ENCODE measurements at regions not wholly inside any gene's neighbourhood (a gene's known extent, or its start where the extent isn't known, plus 50 kb on each side); places are given as distances from the start of the nearest gene placed in this dataset.
A peak's percentile ranks its signal among the peaks of the same experiment; 100 is the strongest.

DNA sequence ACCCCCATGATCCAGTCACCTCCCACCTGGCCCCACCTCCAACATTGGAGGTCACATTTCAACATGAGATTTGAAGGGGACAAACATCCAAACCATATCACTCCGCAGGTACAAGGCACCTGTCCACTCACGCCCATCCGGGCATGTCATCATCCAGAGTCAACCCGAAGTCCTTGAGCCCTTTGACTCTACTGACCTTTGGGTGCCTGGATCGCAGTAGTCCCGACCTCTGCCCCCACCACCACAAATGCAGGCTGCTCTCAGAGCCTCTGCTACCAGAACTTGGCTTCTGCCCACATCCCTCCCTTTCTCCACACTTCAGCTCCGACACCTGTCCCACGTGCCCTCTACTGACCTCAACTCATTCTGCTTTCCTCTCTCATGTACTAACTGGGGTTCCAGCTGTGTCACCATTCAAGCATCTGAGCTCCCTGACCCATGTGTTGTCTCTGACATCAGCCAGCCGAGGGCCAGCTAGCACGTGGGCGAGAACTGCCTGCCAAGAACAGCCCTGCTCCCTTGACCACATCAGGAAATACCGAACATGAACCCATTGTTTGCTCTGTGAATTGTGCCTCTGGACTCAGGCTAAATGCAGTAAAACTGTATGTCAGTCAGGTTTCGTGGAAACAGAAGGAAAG is 498.3 kb upstream of the SULF2 start:
- H3K4me1 ChIP-seq (ENCODE audit: control insufficient read depth in 2 of 3, insufficient read depth in 2 of 3, low read depth in 1 of 3, low read length in 3 of 3) = peaks cover 0 to 11% (median 9%) of the 10 kb centered on the region in 3 donors
- H3K27me3 ChIP-seq (ENCODE audit: control insufficient read depth, insufficient read depth, low read length) = no peaks in the 10 kb centered on the region
- no peak overlapping the region for H3K4me3 ChIP-seq (ENCODE audit: low read length in 3 of 3)
- no peaks in the 10 kb centered on the region for H3K36me3 ChIP-seq (ENCODE audit: control insufficient read depth in 2 of 3, insufficient read depth in 3 of 3, low read length in 3 of 3)
- no peaks in the 10 kb centered on the region for H3K9me3 ChIP-seq (ENCODE audit: control insufficient read depth in 2 of 3, insufficient read depth in 1 of 3, low read length in 3 of 3)
- peak overlapping the region in 1 of 2 donors; percentile 5 for H3K27ac ChIP-seq (ENCODE audit: low read depth in 2 of 2, low read length in 2 of 2)
- DNase-seq (peak in 3 of 5 donors; percentile 38 to 84 (median 65)), FAIRE-seq (no peak)
- TF ChIP-seq, protein P1, sequence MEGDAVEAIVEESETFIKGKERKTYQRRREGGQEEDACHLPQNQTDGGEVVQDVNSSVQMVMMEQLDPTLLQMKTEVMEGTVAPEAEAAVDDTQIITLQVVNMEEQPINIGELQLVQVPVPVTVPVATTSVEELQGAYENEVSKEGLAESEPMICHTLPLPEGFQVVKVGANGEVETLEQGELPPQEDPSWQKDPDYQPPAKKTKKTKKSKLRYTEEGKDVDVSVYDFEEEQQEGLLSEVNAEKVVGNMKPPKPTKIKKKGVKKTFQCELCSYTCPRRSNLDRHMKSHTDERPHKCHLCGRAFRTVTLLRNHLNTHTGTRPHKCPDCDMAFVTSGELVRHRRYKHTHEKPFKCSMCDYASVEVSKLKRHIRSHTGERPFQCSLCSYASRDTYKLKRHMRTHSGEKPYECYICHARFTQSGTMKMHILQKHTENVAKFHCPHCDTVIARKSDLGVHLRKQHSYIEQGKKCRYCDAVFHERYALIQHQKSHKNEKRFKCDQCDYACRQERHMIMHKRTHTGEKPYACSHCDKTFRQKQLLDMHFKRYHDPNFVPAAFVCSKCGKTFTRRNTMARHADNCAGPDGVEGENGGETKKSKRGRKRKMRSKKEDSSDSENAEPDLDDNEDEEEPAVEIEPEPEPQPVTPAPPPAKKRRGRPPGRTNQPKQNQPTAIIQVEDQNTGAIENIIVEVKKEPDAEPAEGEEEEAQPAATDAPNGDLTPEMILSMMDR (IDR thresholded peaks at IDR 0.05; ENCODE audit: borderline replicate concordance, extremely low read depth, insufficient read depth) = no peak
- no peak overlapping the region for H3K9ac ChIP-seq (ENCODE audit: low read length in 3 of 3)
- intact Hi-C loops (cut with DNase I) = no loop called here

DNA sequence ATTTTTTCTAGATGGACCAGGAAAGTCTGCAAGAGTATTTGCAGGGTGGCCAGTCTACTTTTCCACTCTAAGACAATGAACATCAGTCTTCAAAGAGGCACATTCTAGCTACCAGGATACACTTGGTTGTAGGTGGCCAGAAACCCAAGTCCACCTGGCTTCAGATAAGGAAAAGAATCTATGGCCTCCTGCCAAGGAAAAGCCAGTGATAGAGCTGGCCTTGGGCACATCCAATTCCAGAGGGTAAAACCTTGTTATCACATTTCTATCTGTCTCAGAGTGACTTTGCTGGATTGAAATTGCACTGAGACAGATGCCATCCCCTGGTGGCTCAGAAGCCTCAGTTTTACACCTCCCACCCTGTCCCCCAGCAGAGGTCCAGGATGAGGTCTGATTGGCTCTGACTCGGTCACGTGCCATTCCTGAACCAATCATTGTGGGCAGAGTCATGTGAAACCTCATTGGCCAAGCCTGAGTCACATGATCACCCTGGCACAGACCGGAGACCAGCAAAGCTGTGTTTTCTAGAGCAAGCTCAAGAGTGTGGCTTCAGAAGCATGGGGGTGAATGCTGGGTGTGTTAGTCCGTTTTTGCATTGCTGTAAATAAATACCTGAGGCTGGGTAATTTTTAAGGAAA is 497.4 kb upstream of the SULF2 start:
- no peaks in the 10 kb centered on the region for H3K9me3 ChIP-seq (ENCODE audit: control insufficient read depth in 2 of 3, insufficient read depth in 1 of 3, low read length in 3 of 3)
- TF ChIP-seq, protein P1 (IDR thresholded peaks at IDR 0.05; ENCODE audit: borderline replicate concordance, extremely low read depth, insufficient read depth) = no peak

DNA sequence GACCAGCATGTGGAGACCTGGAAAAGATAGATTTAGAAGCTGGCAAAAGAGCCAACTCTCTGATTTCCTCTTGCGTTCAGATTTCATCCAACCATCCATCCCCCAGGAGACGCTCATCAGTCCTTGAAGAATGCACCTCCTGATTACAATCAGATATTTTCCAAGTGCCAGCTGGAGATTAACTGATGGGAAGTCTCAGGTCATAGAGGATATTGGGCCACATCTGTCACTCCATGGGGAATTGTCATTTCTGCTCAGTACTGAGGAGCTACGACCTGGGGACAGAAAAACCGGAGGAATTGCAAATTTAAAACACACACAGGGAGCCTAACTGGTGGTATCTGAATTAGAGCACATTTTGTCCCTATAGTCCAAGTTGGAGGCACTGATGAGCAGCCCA is 496.2 kb upstream of the SULF2 start:
- no peaks in the 10 kb centered on the region for H3K36me3 ChIP-seq (ENCODE audit: control insufficient read depth in 2 of 3, insufficient read depth in 3 of 3, low read length in 3 of 3)
- TF ChIP-seq, protein P1 (IDR thresholded peaks at IDR 0.05; ENCODE audit: borderline replicate concordance, extremely low read depth, insufficient read depth) = no peak
- intact Hi-C loops (cut with DNase I) = no loop called here
- FAIRE-seq (no peak), DNase-seq (no peak)
- no peaks in the 10 kb centered on the region for H3K27me3 ChIP-seq (ENCODE audit: control insufficient read depth, insufficient read depth, low read length)
- no peak overlapping the region for H3K9ac ChIP-seq (ENCODE audit: low read length in 3 of 3)
- H3K27ac ChIP-seq (ENCODE audit: low read depth in 2 of 2, low read length in 2 of 2) = no peak overlapping the region
- H3K4me3 ChIP-seq (ENCODE audit: low read length in 3 of 3) = no peak overlapping the region
- H3K4me1 ChIP-seq (ENCODE audit: control insufficient read depth in 2 of 3, insufficient read depth in 2 of 3, low read depth in 1 of 3, low read length in 3 of 3) = peaks cover 0 to 5% (median 4%) of the 10 kb centered on the region in 3 donors
- no peaks in the 10 kb centered on the region for H3K9me3 ChIP-seq (ENCODE audit: control insufficient read depth in 2 of 3, insufficient read depth in 1 of 3, low read length in 3 of 3)

More for the DNA sequence above, 497.4 kb upstream of the SULF2 start:
- H3K9ac ChIP-seq (ENCODE audit: low read length in 3 of 3) = no peak overlapping the region
- FAIRE-seq (no peak), DNase-seq (no peak)
- no peak overlapping the region for H3K27ac ChIP-seq (ENCODE audit: low read depth in 2 of 2, low read length in 2 of 2)
- no peak overlapping the region for H3K4me3 ChIP-seq (ENCODE audit: low read length in 3 of 3)
- H3K27me3 ChIP-seq (ENCODE audit: control insufficient read depth, insufficient read depth, low read length) = no peaks in the 10 kb centered on the region
- H3K4me1 ChIP-seq (ENCODE audit: control insufficient read depth in 2 of 3, insufficient read depth in 2 of 3, low read depth in 1 of 3, low read length in 3 of 3) = peaks cover 0 to 11% (median 9%) of the 10 kb centered on the region in 3 donors
- H3K36me3 ChIP-seq (ENCODE audit: control insufficient read depth in 2 of 3, insufficient read depth in 3 of 3, low read length in 3 of 3) = no peaks in the 10 kb centered on the region
- intact Hi-C loops (cut with DNase I) = no loop called here
